ENCODE measurements at regions not wholly inside any gene's neighbourhood (a gene's known extent, or its start where the extent isn't known, plus 50 kb on each side); places are given as distances from the start of the nearest gene placed in this dataset.
A peak's percentile ranks its signal among the peaks of the same experiment; 100 is the strongest.

DNA sequence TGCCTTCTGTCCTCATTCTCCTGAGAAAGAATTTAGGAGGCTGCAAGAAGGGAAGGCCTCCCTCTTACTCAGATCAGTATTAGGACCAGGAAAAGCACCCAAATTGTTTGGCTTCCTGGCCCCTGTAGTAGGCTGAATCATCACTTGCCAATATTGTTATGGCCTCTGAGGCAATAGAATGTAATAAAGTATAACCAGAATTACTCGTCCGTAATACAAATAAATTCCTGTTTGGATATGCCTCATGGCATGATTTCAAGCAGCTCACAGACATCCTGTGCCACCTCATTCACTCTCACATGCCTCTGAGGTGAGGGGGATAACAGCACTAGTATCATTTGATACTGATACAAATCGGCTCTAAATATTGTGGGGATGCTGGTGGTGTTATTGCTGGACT is 427.3 kb downstream of the ISL1 start (continued):
- TF ChIP-seq, protein P1, sequence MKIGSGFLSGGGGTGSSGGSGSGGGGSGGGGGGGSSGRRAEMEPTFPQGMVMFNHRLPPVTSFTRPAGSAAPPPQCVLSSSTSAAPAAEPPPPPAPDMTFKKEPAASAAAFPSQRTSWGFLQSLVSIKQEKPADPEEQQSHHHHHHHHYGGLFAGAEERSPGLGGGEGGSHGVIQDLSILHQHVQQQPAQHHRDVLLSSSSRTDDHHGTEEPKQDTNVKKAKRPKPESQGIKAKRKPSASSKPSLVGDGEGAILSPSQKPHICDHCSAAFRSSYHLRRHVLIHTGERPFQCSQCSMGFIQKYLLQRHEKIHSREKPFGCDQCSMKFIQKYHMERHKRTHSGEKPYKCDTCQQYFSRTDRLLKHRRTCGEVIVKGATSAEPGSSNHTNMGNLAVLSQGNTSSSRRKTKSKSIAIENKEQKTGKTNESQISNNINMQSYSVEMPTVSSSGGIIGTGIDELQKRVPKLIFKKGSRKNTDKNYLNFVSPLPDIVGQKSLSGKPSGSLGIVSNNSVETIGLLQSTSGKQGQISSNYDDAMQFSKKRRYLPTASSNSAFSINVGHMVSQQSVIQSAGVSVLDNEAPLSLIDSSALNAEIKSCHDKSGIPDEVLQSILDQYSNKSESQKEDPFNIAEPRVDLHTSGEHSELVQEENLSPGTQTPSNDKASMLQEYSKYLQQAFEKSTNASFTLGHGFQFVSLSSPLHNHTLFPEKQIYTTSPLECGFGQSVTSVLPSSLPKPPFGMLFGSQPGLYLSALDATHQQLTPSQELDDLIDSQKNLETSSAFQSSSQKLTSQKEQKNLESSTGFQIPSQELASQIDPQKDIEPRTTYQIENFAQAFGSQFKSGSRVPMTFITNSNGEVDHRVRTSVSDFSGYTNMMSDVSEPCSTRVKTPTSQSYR (CRISPR knock-in tag; IDR thresholded peaks at IDR 0.05): no peak
- no peak for TF ChIP-seq SOX15 (CRISPR knock-in tag; IDR thresholded peaks at IDR 0.05)
- TF ChIP-seq, protein P2, sequence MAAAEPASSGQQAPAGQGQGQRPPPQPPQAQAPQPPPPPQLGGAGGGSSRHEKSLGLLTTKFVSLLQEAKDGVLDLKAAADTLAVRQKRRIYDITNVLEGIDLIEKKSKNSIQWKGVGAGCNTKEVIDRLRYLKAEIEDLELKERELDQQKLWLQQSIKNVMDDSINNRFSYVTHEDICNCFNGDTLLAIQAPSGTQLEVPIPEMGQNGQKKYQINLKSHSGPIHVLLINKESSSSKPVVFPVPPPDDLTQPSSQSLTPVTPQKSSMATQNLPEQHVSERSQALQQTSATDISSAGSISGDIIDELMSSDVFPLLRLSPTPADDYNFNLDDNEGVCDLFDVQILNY (CRISPR knock-in tag; IDR thresholded peaks at IDR 0.05): no peak
- TF ChIP-seq, protein P3, sequence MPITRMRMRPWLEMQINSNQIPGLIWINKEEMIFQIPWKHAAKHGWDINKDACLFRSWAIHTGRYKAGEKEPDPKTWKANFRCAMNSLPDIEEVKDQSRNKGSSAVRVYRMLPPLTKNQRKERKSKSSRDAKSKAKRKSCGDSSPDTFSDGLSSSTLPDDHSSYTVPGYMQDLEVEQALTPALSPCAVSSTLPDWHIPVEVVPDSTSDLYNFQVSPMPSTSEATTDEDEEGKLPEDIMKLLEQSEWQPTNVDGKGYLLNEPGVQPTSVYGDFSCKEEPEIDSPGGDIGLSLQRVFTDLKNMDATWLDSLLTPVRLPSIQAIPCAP (CRISPR knock-in tag; IDR thresholded peaks at IDR 0.05): no peak
- TF ChIP-seq, protein P4, sequence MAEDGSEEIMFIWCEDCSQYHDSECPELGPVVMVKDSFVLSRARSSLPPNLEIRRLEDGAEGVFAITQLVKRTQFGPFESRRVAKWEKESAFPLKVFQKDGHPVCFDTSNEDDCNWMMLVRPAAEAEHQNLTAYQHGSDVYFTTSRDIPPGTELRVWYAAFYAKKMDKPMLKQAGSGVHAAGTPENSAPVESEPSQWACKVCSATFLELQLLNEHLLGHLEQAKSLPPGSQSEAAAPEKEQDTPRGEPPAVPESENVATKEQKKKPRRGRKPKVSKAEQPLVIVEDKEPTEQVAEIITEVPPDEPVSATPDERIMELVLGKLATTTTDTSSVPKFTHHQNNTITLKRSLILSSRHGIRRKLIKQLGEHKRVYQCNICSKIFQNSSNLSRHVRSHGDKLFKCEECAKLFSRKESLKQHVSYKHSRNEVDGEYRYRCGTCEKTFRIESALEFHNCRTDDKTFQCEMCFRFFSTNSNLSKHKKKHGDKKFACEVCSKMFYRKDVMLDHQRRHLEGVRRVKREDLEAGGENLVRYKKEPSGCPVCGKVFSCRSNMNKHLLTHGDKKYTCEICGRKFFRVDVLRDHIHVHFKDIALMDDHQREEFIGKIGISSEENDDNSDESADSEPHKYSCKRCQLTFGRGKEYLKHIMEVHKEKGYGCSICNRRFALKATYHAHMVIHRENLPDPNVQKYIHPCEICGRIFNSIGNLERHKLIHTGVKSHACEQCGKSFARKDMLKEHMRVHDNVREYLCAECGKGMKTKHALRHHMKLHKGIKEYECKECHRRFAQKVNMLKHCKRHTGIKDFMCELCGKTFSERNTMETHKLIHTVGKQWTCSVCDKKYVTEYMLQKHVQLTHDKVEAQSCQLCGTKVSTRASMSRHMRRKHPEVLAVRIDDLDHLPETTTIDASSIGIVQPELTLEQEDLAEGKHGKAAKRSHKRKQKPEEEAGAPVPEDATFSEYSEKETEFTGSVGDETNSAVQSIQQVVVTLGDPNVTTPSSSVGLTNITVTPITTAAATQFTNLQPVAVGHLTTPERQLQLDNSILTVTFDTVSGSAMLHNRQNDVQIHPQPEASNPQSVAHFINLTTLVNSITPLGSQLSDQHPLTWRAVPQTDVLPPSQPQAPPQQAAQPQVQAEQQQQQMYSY (CRISPR knock-in tag; IDR thresholded peaks at IDR 0.05): no peak

DNA sequence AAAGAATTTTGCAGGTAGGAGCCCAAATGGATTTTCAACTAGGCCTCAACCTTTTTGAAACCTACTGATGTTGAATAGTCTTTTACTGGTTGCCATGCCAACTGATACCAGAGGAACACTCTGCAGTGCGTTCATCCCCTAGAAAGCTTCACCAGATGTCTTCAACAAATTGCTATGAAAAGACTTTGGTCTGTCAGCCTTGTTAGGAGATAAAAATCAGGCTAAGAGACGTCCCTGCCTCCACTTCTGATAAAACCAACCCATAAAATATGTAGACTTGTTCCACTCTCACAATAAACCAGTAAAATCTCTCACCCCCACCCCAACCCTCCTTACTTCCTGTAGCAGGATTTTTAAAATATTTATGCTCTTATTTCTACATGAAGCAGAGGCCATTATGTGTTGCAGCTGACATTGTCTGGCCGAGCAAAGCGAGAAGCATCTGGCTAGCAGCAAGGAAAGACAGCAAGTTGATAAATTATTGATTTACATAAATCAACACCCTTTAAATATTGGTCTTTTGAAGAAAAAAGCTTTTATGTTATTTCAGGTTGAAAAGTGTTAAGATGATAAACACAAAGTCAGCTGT is 428.7 kb downstream of the ISL1 start:
- Mint-ChIP-seq H3K27ac (peak overlapping the region; percentile 7; the same call in 1 of the 2 replicates), H3K4me1 (peaks cover 14% of the 10 kb centered on the region), H3K4me3 (no peak overlapping the region), H3K9me3 (peaks cover 4% of the 10 kb centered on the region; the same call in 1 of the 2 replicates), H3K27me3 (ENCODE audit: low read depth) (no peaks in the 10 kb centered on the region), H3K36me3 (no peaks in the 10 kb centered on the region; the same call in 1 of the 2 replicates)
- ChIA-PET POLR2A (no interaction called here), CTCF (no interaction called here)
- no peak for ATAC-seq
- no peak for DNase-seq (ENCODE audit: low spot score)
- TF ChIP-seq, protein P5, sequence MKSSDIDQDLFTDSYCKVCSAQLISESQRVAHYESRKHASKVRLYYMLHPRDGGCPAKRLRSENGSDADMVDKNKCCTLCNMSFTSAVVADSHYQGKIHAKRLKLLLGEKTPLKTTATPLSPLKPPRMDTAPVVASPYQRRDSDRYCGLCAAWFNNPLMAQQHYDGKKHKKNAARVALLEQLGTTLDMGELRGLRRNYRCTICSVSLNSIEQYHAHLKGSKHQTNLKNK (CRISPR knock-in tag; IDR thresholded peaks at IDR 0.05): no peak
- TF ChIP-seq, protein P6, sequence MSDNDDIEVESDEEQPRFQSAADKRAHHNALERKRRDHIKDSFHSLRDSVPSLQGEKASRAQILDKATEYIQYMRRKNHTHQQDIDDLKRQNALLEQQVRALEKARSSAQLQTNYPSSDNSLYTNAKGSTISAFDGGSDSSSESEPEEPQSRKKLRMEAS (CRISPR knock-in tag; IDR thresholded peaks at IDR 0.05): no peak
- TF ChIP-seq OVOL2 (CRISPR knock-in tag; IDR thresholded peaks at IDR 0.05; ENCODE audit: borderline replicate concordance): no peak
- no peak for TF ChIP-seq FOXJ3 (CRISPR knock-in tag; IDR thresholded peaks at IDR 0.05; ENCODE audit: borderline replicate concordance)
- no peak for TF ChIP-seq ESRRA (CRISPR knock-in tag; IDR thresholded peaks at IDR 0.05; ENCODE audit: borderline replicate concordance)
- TF ChIP-seq ZNF263 (CRISPR knock-in tag; IDR thresholded peaks at IDR 0.05; ENCODE audit: low read depth): no peak
- no peak for TF ChIP-seq NFYB (CRISPR knock-in tag; conservative IDR thresholded peaks at IDR 0.05; ENCODE audit: low read depth)
- TF ChIP-seq, protein P7, sequence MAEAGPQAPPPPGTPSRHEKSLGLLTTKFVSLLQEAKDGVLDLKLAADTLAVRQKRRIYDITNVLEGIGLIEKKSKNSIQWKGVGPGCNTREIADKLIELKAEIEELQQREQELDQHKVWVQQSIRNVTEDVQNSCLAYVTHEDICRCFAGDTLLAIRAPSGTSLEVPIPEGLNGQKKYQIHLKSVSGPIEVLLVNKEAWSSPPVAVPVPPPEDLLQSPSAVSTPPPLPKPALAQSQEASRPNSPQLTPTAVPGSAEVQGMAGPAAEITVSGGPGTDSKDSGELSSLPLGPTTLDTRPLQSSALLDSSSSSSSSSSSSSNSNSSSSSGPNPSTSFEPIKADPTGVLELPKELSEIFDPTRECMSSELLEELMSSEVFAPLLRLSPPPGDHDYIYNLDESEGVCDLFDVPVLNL (CRISPR knock-in tag; IDR thresholded peaks at IDR 0.05; ENCODE audit: borderline replicate concordance, low read depth): no peak
- TF ChIP-seq ZBTB21 (CRISPR knock-in tag; IDR thresholded peaks at IDR 0.05; ENCODE audit: borderline replicate concordance): no peak
- TF ChIP-seq, protein P8, sequence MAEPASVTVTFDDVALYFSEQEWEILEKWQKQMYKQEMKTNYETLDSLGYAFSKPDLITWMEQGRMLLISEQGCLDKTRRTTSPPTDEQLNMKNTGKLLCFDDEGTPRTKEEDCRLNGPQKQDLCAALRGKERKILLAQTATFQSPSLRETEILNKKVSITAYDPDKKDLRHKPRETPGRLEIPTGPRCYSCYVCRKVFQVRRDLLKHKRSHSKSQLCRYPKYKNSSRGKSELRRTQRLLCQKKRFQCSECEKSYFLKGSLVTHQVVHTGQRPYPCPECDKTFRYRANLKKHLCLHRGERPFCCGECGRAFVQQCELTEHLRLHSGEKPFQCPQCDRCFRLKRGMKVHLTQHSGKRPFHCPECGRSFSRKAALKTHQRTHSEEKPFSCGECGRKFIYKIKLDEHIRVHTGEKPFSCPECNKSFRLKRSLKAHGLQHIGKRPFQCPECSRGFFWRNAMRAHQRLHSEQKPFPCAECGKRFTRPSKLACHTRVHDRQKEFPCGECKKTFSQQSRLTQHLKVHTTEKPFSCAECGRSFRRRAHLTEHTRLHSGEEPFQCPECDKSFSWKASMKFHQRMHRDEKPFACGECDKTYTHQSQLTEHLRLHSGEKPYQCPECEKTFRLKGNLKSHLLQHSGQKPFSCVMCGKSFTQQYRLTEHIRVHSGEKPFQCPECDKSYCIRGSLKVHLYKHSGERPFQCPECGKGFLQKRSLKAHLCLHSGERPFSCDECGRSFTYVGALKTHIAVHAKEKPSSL (CRISPR knock-in tag; conservative IDR thresholded peaks at IDR 0.05): no peak
- TF ChIP-seq, protein P9, sequence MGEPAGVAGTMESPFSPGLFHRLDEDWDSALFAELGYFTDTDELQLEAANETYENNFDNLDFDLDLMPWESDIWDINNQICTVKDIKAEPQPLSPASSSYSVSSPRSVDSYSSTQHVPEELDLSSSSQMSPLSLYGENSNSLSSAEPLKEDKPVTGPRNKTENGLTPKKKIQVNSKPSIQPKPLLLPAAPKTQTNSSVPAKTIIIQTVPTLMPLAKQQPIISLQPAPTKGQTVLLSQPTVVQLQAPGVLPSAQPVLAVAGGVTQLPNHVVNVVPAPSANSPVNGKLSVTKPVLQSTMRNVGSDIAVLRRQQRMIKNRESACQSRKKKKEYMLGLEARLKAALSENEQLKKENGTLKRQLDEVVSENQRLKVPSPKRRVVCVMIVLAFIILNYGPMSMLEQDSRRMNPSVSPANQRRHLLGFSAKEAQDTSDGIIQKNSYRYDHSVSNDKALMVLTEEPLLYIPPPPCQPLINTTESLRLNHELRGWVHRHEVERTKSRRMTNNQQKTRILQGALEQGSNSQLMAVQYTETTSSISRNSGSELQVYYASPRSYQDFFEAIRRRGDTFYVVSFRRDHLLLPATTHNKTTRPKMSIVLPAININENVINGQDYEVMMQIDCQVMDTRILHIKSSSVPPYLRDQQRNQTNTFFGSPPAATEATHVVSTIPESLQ (CRISPR knock-in tag; IDR thresholded peaks at IDR 0.05): no peak

Measured in WTC11 (cell line).